Common myeloid progenitor, CD34-positive (primary cell): ENCODE measurements at regions not wholly inside any gene's neighbourhood (a gene's known extent, or its start where the extent isn't known, plus 50 kb on each side); places are given as distances from the start of the nearest gene placed in this dataset.

ENCODE experiments used
- CTCF ChIA-PET: fragments of 350-600 bp; sonication (Branson Sonifier 250); formaldehyde crosslinking; loops from one replicate; lab custom pipeline; 2021; ENCODE audit warnings: antibody characterized with exemption; lab: Charles Lee
- POLR2A ChIA-PET: fragments of 350-600 bp; sonication (Branson Sonifier 250); formaldehyde crosslinking; loops from one replicate; lab custom pipeline; 2021; ENCODE audit warnings: antibody characterized with exemption; lab: Charles Lee
- DNase-seq, 3 donors: peaks; one replicate each; pipeline versions ENCODE4 v3.0.0 to v3.0.0-alpha.2; 2013
- H3K27ac ChIP-seq, 2 experiments: 1 replicate in 1 of 2; 2 replicates in 1 of 2; pipeline ENCODE4 v1.7.0; 2013; ENCODE audit warnings: inconsistent platforms in 2 of 2, low read length in 2 of 2, mild to moderate bottlenecking in 2 of 2, low read depth in 1 of 2, moderate library complexity in 1 of 2; ENCODE audit not compliant: severe bottlenecking in 2 of 2, insufficient read depth in 1 of 2, poor library complexity in 1 of 2
- H3K27me3 ChIP-seq, 5 experiments: replicated peaks in 2 of 5; 1 replicate in 3 of 5; 2 replicates in 2 of 5; pipeline versions ENCODE4 v1.6.1 to v1.7.0; 2013; ENCODE audit warnings: low read length in 4 of 5, mild to moderate bottlenecking in 2 of 5, moderate library complexity in 2 of 5, inconsistent platforms in 1 of 5; ENCODE audit not compliant: insufficient read depth in 5 of 5, control insufficient read depth in 4 of 5
- H3K36me3 ChIP-seq, 4 experiments: 1 replicate in 2 of 4; 2 replicates in 2 of 4; pipeline versions ENCODE4 v1.6.1 to v1.7.0; 2013; ENCODE audit warnings: low read length in 3 of 4, control low read depth in 1 of 4, mild to moderate bottlenecking in 1 of 4; ENCODE audit not compliant: control insufficient read depth in 4 of 4, insufficient read depth in 4 of 4
- H3K4me1 ChIP-seq, 4 experiments: 1 replicate in 3 of 4; 2 replicates in 1 of 4; pipeline versions ENCODE4 v1.6.1 to v1.7.1; 2013; ENCODE audit warnings: low read length in 3 of 4, mild to moderate bottlenecking in 3 of 4, control low read depth in 1 of 4, inconsistent platforms in 1 of 4, moderate library complexity in 1 of 4; ENCODE audit not compliant: control insufficient read depth in 4 of 4, insufficient read depth in 4 of 4; ENCODE audit errors: control extremely low read depth in 1 of 4
- H3K4me3 ChIP-seq, 7 experiments: 1 replicate in 4 of 7; 2 replicates in 3 of 7; pipeline versions ENCODE4 v1.5.1 to v1.7.0; 2013; ENCODE audit warnings: mild to moderate bottlenecking in 7 of 7, low read length in 6 of 7, moderate library complexity in 6 of 7, inconsistent platforms in 2 of 7, low read depth in 2 of 7, control low read depth in 1 of 7; ENCODE audit not compliant: insufficient read depth in 4 of 7, control insufficient read depth in 1 of 7; ENCODE audit errors: extremely low read depth in 1 of 7
- H3K9me3 ChIP-seq, 5 experiments: 1 replicate in 4 of 5; 2 replicates in 1 of 5; pipeline versions ENCODE4 v1.6.1 to v1.7.1; 2013; ENCODE audit warnings: low read length in 4 of 5, mild to moderate bottlenecking in 2 of 5, inconsistent platforms in 1 of 5, low read depth in 1 of 5, moderate library complexity in 1 of 5; ENCODE audit not compliant: control insufficient read depth in 4 of 5, insufficient read depth in 2 of 5; ENCODE audit errors: control extremely low read depth in 1 of 5
- WGBS: methylation state at CpG from one replicate; pipeline ENCODE4 v1.1.5; 2013; ENCODE audit not compliant: insufficient coverage; 5-methylcytosine and 5-hydroxymethylcytosine counted together

DNA sequence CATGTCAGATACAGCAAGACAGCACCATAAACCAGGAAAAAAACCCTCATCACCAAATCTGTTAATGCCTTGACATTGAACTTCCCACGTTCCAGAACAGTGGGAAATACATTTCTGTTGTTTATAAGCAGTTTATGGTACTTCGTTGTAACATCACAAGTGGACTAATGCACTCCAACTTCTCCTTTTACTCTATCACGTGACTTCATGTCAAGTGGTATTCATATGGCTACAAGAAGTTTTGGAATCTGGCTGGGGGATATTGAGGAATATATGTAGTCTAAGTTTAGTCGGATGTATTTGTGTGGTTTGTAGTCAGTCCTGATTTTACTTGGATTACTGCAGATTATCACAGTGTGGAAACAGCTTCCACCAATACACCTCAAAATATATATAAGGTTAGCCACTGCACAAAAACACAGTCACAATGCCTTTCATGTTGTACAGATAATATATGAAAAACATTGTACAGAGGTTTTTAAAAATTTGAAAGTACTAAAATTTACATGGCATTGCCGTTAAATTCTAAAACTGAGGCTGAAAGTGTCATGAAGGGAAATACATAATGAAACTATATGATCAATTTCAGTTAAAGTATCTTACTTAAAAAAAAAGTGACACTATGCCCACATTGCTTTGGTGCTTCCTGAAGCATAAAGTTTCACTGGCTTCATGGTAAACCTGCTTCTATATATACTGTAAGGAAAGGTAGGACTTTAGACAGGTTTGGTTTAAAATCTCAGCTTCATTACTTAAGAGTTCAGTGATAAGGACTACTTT is 134.1 kb downstream of the CASP12 start:
- peaks cover 0 to 13% (median 3%) of the 10 kb centered on the region in 4 experiments for H3K4me1 ChIP-seq
- H3K36me3 ChIP-seq = no peaks in the 10 kb centered on the region
- peaks cover 0 to 8% (median 0%) of the 10 kb centered on the region in 5 experiments for H3K9me3 ChIP-seq
- DNase-seq = peak in 1 of 3 donors; percentile 3
- no peak overlapping the region for H3K27ac ChIP-seq
- H3K27me3 ChIP-seq = no peaks in the 10 kb centered on the region
- H3K4me3 ChIP-seq = no peak overlapping the region
- CTCF ChIA-PET = no interaction called here
- no CpG with 5 or more reads among the region's 5 CpGs for WGBS
- POLR2A ChIA-PET = interaction anchor here (0.6 kb wide), 1 partner anchor 34 kb away, joined by 4 read pairs; no protein-coding TSS in a partner anchor

DNA sequence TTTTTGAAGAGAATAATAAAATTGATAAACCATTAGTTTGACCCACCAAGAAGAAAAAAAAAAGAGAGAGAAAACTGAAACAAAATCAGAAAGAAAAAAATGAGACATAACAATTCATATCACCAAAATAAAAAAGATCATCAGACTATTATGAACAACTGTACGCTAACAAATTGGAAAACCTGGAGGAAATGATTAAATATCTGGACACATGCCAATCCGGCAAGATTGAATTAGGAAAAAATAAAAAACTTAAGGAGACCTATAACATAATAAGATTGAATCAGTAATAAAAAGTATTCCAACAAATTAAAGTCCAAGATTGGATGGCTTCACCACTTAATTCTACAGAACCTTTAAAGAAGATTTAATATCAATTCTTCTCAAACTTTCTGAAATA is 136.7 kb downstream of the CASP12 start:
- no peak overlapping the region for H3K27ac ChIP-seq
- no peak overlapping the region for H3K4me3 ChIP-seq
- ChIA-PET POLR2A (no interaction called here), CTCF (no interaction called here)
- no CpG with 5 or more reads among the region's 2 CpGs for WGBS
- H3K36me3 ChIP-seq = no peaks in the 10 kb centered on the region
- peaks cover 0 to 13% (median 3%) of the 10 kb centered on the region in 4 experiments for H3K4me1 ChIP-seq
- H3K27me3 ChIP-seq = no peaks in the 10 kb centered on the region
- H3K9me3 ChIP-seq = peaks cover 0 to 16% (median 6%) of the 10 kb centered on the region in 5 experiments
- DNase-seq = no peak

- WGBS = 100% methylated on average over 1 of the region's 1 CpG
- no peak for DNase-seq
- peaks cover 0 to 16% (median 6%) of the 10 kb centered on the region in 5 experiments for H3K9me3 ChIP-seq
- no peak overlapping the region for H3K4me3 ChIP-seq
- H3K4me1 ChIP-seq = peaks cover 0 to 6% (median 0%) of the 10 kb centered on the region in 4 experiments
- CTCF ChIA-PET = no interaction called here
- POLR2A ChIA-PET = interaction anchor here (0.5 kb wide), 1 partner anchor 346 kb away, joined by 3 read pairs; no protein-coding TSS in a partner anchor
- no peaks in the 10 kb centered on the region for H3K36me3 ChIP-seq
- H3K27me3 ChIP-seq = no peaks in the 10 kb centered on the region
- H3K27ac ChIP-seq = no peak overlapping the region
Observed at GRCh38 chr11:104759464-104759863, 138.8 kb downstream of the CASP12 start.

GRCh38 chr11:104738918-104739317 is 159.3 kb downstream of the CASP12 start:
- ChIA-PET CTCF (no interaction called here), POLR2A (no interaction called here)
- no peaks in the 10 kb centered on the region for H3K9me3 ChIP-seq
- peak in 1 of 3 donors; percentile 6 for DNase-seq
- no peaks in the 10 kb centered on the region for H3K36me3 ChIP-seq
- H3K27ac ChIP-seq = no peak overlapping the region
- peaks cover 0 to 2% (median 0%) of the 10 kb centered on the region in 4 experiments for H3K4me1 ChIP-seq
- no peaks in the 10 kb centered on the region for H3K27me3 ChIP-seq
- 87% methylated on average over 3 of the region's 3 CpGs for WGBS
- no peak overlapping the region for H3K4me3 ChIP-seq

- POLR2A ChIA-PET = no interaction called here
- Histone ChIP-seq H3K4me1 (peaks cover 0 to 2% (median 0%) of the 10 kb centered on the region in 4 experiments), H3K27me3 (no peaks in the 10 kb centered on the region), H3K27ac (no peak overlapping the region), H3K9me3 (no peaks in the 10 kb centered on the region), H3K4me3 (no peak overlapping the region), H3K36me3 (no peaks in the 10 kb centered on the region)
- 83% methylated on average over 1 of the region's 4 CpGs for WGBS
- CTCF ChIA-PET = no interaction called here
- DNase-seq = no peak
Observed at GRCh38 chr11:104738208-104738607, 160.1 kb downstream of the CASP12 start.

DNA sequence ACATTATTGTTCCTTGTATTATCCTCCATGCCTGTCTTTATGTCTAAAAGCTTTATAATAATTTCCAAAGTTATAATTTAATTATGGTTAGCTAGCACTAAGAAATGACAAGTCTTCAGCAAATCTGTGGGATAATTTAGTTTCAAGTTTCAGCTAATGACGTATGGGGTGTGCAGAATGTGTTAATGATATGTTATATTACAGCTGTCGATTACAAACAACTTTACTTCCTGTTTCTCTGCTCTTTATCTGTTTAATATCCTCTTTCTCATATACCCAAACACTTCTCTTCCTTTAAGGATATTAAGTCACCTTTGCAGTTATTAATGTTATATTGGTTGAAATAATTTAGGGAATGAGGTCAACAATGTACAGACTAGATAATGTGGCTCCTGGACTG is 161.8 kb downstream of the CASP12 start:
- WGBS = no CpG with 5 or more reads among the region's 2 CpGs
- H3K27ac ChIP-seq = no peak overlapping the region
- peak in 2 of 3 donors; percentile 34 to 57 for DNase-seq
- ChIA-PET POLR2A (no interaction called here), CTCF (no interaction called here)
- H3K4me1 ChIP-seq = peaks cover 0 to 2% (median 0%) of the 10 kb centered on the region in 4 experiments
- no peaks in the 10 kb centered on the region for H3K27me3 ChIP-seq
- H3K9me3 ChIP-seq = no peaks in the 10 kb centered on the region
- H3K36me3 ChIP-seq = no peaks in the 10 kb centered on the region
- H3K4me3 ChIP-seq = no peak overlapping the region

DNA sequence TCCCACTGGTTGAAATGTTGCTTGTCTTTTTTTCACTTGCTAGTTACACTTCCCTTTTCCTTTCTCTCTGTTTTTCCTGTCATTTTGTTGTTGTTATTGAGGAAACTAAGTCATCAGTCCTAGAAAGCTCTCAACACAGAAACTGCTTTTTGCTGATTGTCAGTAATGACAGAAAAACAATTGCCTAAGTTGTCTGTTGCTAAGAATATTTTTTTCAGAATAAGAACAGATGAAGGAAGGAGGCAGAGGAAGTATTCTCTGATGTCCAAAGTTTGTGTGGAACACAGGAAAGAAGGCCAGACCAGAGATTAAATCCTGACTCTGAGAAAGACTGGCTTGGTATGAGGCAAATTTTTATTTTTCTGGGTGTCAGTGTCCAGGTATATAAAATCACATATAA is 163.3 kb downstream of the CASP12 start:
- POLR2A ChIA-PET = no interaction called here

More for the DNA sequence above, 163.3 kb downstream of the CASP12 start:
- Histone ChIP-seq H3K27me3 (no peaks in the 10 kb centered on the region), H3K36me3 (no peaks in the 10 kb centered on the region), H3K4me1 (peaks cover 0 to 2% (median 0%) of the 10 kb centered on the region in 4 experiments), H3K4me3 (no peak overlapping the region), H3K9me3 (no peaks in the 10 kb centered on the region), H3K27ac (no peak overlapping the region)
- no peak for DNase-seq
- CTCF ChIA-PET = no interaction called here
